ENCODE measurements at regions not wholly inside any gene's neighbourhood (a gene's known extent, or its start where the extent isn't known, plus 50 kb on each side); places are given as distances from the start of the nearest gene placed in this dataset.

DNA sequence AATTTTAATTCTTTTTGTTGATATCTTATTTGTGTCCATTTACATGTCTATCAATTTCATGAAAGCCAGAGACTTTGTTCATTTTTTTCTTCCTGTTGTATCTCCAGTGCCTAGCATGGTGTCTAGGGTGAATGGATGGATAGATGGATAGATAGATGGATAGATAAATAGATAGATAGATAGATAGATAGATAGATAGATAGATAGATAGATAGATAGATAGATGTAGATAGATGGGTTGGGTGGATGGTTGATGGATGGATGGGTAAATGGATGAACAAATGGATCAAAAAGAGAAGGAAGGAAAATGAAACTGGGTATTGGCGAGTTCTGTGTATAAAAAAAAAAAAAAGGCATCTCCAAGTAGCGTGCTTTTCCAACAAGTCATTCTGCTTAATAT is 120.5 kb downstream of the FAM124B start:
- H3K9me3 ChIP-seq (ENCODE audit: control insufficient read depth in 2 of 3, insufficient read depth in 1 of 3, low read length in 3 of 3), result no peaks in the 10 kb centered on the region
- TF ChIP-seq, protein P1, sequence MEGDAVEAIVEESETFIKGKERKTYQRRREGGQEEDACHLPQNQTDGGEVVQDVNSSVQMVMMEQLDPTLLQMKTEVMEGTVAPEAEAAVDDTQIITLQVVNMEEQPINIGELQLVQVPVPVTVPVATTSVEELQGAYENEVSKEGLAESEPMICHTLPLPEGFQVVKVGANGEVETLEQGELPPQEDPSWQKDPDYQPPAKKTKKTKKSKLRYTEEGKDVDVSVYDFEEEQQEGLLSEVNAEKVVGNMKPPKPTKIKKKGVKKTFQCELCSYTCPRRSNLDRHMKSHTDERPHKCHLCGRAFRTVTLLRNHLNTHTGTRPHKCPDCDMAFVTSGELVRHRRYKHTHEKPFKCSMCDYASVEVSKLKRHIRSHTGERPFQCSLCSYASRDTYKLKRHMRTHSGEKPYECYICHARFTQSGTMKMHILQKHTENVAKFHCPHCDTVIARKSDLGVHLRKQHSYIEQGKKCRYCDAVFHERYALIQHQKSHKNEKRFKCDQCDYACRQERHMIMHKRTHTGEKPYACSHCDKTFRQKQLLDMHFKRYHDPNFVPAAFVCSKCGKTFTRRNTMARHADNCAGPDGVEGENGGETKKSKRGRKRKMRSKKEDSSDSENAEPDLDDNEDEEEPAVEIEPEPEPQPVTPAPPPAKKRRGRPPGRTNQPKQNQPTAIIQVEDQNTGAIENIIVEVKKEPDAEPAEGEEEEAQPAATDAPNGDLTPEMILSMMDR (IDR thresholded peaks at IDR 0.05; ENCODE audit: borderline replicate concordance, extremely low read depth, insufficient read depth), result no peak
- intact Hi-C loops (cut with DNase I), result no loop called here
- H3K36me3 ChIP-seq (ENCODE audit: control insufficient read depth in 2 of 3, insufficient read depth in 3 of 3, low read length in 3 of 3), result no peaks in the 10 kb centered on the region
- H3K4me1 ChIP-seq (ENCODE audit: control insufficient read depth in 2 of 3, insufficient read depth in 2 of 3, low read depth in 1 of 3, low read length in 3 of 3), result no peaks in the 10 kb centered on the region
- no peak overlapping the region for H3K4me3 ChIP-seq (ENCODE audit: low read length in 3 of 3)
- DNase-seq, result no peak
- no peaks in the 10 kb centered on the region for H3K27me3 ChIP-seq (ENCODE audit: control insufficient read depth, insufficient read depth, low read length)
- no peak overlapping the region for H3K27ac ChIP-seq (ENCODE audit: low read depth in 2 of 2, low read length in 2 of 2)
- H3K9ac ChIP-seq (ENCODE audit: low read length in 3 of 3), result no peak overlapping the region
- no peak for FAIRE-seq

- Histone ChIP-seq H3K4me3 (ENCODE audit: low read length in 3 of 3) (no peak overlapping the region), H3K27me3 (ENCODE audit: control insufficient read depth, insufficient read depth, low read length) (no peaks in the 10 kb centered on the region), H3K27ac (ENCODE audit: low read depth in 2 of 2, low read length in 2 of 2) (no peak overlapping the region), H3K4me1 (ENCODE audit: control insufficient read depth in 2 of 3, insufficient read depth in 2 of 3, low read depth in 1 of 3, low read length in 3 of 3) (no peaks in the 10 kb centered on the region), H3K36me3 (ENCODE audit: control insufficient read depth in 2 of 3, insufficient read depth in 3 of 3, low read length in 3 of 3) (no peaks in the 10 kb centered on the region), H3K9me3 (ENCODE audit: control insufficient read depth in 2 of 3, insufficient read depth in 1 of 3, low read length in 3 of 3) (no peaks in the 10 kb centered on the region), H3K9ac (ENCODE audit: low read length in 3 of 3) (no peak overlapping the region)
- DNase-seq (no peak), FAIRE-seq (no peak)
- intact Hi-C loops (cut with DNase I), result no loop called here
- TF ChIP-seq, protein P1 (IDR thresholded peaks at IDR 0.05; ENCODE audit: borderline replicate concordance, extremely low read depth, insufficient read depth), result no peak
Observed at GRCh38 chr2:224278531-224278930, 123.4 kb downstream of the FAM124B start.

- no peaks in the 10 kb centered on the region for H3K9me3 ChIP-seq (ENCODE audit: control insufficient read depth in 2 of 3, insufficient read depth in 1 of 3, low read length in 3 of 3)
- no peak overlapping the region for H3K9ac ChIP-seq (ENCODE audit: low read length in 3 of 3)
- H3K4me1 ChIP-seq (ENCODE audit: control insufficient read depth in 2 of 3, insufficient read depth in 2 of 3, low read depth in 1 of 3, low read length in 3 of 3), result no peaks in the 10 kb centered on the region
- no peak overlapping the region for H3K27ac ChIP-seq (ENCODE audit: low read depth in 2 of 2, low read length in 2 of 2)
- FAIRE-seq (no peak), DNase-seq (no peak)
- no peaks in the 10 kb centered on the region for H3K36me3 ChIP-seq (ENCODE audit: control insufficient read depth in 2 of 3, insufficient read depth in 3 of 3, low read length in 3 of 3)
- H3K27me3 ChIP-seq (ENCODE audit: control insufficient read depth, insufficient read depth, low read length), result no peaks in the 10 kb centered on the region
- intact Hi-C loops (cut with DNase I), result no loop called here
- TF ChIP-seq, protein P1 (IDR thresholded peaks at IDR 0.05; ENCODE audit: borderline replicate concordance, extremely low read depth, insufficient read depth), result no peak
- H3K4me3 ChIP-seq (ENCODE audit: low read length in 3 of 3), result no peak overlapping the region
Observed at GRCh38 chr2:224276251-224276650, 125.7 kb downstream of the FAM124B start.

DNA sequence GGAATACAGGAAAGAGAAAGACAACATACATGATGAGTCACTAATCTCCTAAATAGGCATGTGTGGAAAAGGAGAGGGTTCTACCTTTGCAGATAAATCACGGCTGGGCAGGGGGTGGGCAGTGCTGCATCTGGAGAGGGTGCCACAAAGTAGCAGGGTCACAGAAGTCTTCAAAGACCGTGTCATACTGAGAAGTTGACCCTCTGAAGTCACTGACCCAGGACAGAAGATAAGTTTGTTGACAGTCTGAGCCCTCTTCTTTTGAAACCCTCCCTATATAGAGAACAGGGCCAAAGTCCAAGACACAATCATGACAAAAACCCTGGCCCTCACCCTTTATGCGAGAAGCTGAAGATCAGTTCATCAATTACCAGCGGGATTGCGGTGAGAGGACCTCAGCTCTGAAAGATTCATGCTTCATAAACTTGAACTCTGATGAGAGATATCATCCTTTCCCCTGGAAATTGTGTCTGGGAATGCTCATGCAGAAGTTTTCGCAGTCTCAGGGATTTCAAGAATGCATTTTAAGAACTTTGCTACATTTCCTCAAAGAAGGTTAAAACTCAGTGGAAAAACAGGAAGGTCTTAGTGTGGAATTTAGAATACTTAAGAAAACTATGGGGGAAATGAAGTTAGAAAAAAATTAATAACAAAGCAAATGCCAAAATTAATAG is 129.5 kb downstream of the FAM124B start:
- H3K9me3 ChIP-seq (ENCODE audit: control insufficient read depth in 2 of 3, insufficient read depth in 1 of 3, low read length in 3 of 3), result no peaks in the 10 kb centered on the region
- H3K36me3 ChIP-seq (ENCODE audit: control insufficient read depth in 2 of 3, insufficient read depth in 3 of 3, low read length in 3 of 3), result no peaks in the 10 kb centered on the region
- DNase-seq (no peak), FAIRE-seq (no peak)
- H3K4me1 ChIP-seq (ENCODE audit: control insufficient read depth in 2 of 3, insufficient read depth in 2 of 3, low read depth in 1 of 3, low read length in 3 of 3), result no peaks in the 10 kb centered on the region
- H3K27me3 ChIP-seq (ENCODE audit: control insufficient read depth, insufficient read depth, low read length), result no peaks in the 10 kb centered on the region
- H3K9ac ChIP-seq (ENCODE audit: low read length in 3 of 3), result no peak overlapping the region
- no peak overlapping the region for H3K27ac ChIP-seq (ENCODE audit: low read depth in 2 of 2, low read length in 2 of 2)
- TF ChIP-seq, protein P1 (IDR thresholded peaks at IDR 0.05; ENCODE audit: borderline replicate concordance, extremely low read depth, insufficient read depth), result no peak
- intact Hi-C loops (cut with DNase I), result no loop called here
- no peak overlapping the region for H3K4me3 ChIP-seq (ENCODE audit: low read length in 3 of 3)

All from kidney (tissue), 13 donors.